Mammary epithelial cell (primary cell): ENCODE measurements at regions not wholly inside any gene's neighbourhood (a gene's known extent, or its start where the extent isn't known, plus 50 kb on each side); places are given as distances from the start of the nearest gene placed in this dataset.

ENCODE experiments used
- EZH2 ChIP-seq: IDR thresholded peaks from 2 replicates; pipeline ENCODE4 v1.6.1; 2012; ENCODE audit warnings: low read length, inconsistent platforms, borderline replicate concordance
- TF ChIP-seq, protein P1 (sequence below), 2 donors: IDR thresholded peaks in 1 of 2; conservative IDR thresholded peaks in 1 of 2; 2 replicates each; pipeline ENCODE4 v1.5.1; 2011 to 2012; ENCODE audit warnings: inconsistent platforms in 2 of 2, low read length in 2 of 2, mild to moderate bottlenecking in 2 of 2, control low read depth in 1 of 2, low read depth in 1 of 2; ENCODE audit not compliant: insufficient read depth in 1 of 2; ENCODE audit errors: extremely low read depth in 1 of 2

DNA sequence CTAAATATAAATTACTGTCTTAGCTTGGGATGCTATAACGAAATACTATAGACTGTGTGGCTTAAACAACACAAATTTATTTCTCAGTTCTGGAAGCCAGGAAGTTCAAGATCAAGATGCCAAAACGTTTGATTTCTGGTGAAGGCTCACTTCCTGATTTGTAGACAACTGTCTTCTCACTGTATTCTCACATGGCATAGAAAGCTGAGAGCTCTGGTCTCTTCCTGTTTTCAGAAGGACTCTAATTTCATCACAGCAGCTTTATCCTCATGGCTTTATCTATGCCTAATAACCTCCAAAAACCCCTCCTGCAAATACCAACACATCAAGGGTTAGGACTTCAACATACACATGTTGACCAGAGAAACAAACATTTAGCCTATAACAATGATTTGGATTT lies 1795.5 kb downstream of the MRPL39 start:
- TF ChIP-seq, protein P1, sequence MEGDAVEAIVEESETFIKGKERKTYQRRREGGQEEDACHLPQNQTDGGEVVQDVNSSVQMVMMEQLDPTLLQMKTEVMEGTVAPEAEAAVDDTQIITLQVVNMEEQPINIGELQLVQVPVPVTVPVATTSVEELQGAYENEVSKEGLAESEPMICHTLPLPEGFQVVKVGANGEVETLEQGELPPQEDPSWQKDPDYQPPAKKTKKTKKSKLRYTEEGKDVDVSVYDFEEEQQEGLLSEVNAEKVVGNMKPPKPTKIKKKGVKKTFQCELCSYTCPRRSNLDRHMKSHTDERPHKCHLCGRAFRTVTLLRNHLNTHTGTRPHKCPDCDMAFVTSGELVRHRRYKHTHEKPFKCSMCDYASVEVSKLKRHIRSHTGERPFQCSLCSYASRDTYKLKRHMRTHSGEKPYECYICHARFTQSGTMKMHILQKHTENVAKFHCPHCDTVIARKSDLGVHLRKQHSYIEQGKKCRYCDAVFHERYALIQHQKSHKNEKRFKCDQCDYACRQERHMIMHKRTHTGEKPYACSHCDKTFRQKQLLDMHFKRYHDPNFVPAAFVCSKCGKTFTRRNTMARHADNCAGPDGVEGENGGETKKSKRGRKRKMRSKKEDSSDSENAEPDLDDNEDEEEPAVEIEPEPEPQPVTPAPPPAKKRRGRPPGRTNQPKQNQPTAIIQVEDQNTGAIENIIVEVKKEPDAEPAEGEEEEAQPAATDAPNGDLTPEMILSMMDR (conservative IDR thresholded peaks at IDR 0.05 in 1 of 2, IDR thresholded peaks at IDR 0.05 in 1 of 2; ENCODE audit: extremely low read depth in 1 of 2, insufficient read depth in 1 of 2, low read depth in 1 of 2, low read length in 2 of 2) = no peak
- no peak for TF ChIP-seq EZH2
